Liver (tissue), 3 donors: ENCODE measurements at regions not wholly inside any gene's neighbourhood (a gene's known extent, or its start where the extent isn't known, plus 50 kb on each side); places are given as distances from the start of the nearest gene placed in this dataset.

Experiments
- GABPA ChIP-seq, 2 donors: IDR thresholded peaks in 1 of 2; conservative IDR thresholded peaks in 1 of 2; 2 replicates each; pipeline ENCODE4 v1.6.1; 2016; ENCODE audit warnings: antibody characterized with exemption in 2 of 2, mild to moderate bottlenecking in 1 of 2, moderate library complexity in 1 of 2
- RAD21 ChIP-seq, 2 donors: IDR thresholded peaks; 2 replicates each; pipeline ENCODE4 v1.6.1; 2016; ENCODE audit warnings: antibody characterized with exemption in 2 of 2, mild to moderate bottlenecking in 2 of 2
- TF ChIP-seq, protein P1 (sequence below): fragments of 150-350 bp; IDR thresholded peaks from 2 replicates; pipeline ENCODE4 v1.5.1; 2017; ENCODE audit warnings: improper control_type of control experiment, low read depth, low read length; ENCODE audit not compliant: missing input control
- TF ChIP-seq, protein P2 (sequence below): IDR thresholded peaks from 2 replicates; pipeline ENCODE4 v1.6.1; 2016; ENCODE audit warnings: antibody characterized with exemption, mild to moderate bottlenecking
- TF ChIP-seq, protein P3 (sequence below): IDR thresholded peaks from 2 replicates; pipeline ENCODE4 v1.6.1; 2016; ENCODE audit warnings: antibody characterized with exemption
- donor health status: healthy.
- donor health status: healthy.

DNA sequence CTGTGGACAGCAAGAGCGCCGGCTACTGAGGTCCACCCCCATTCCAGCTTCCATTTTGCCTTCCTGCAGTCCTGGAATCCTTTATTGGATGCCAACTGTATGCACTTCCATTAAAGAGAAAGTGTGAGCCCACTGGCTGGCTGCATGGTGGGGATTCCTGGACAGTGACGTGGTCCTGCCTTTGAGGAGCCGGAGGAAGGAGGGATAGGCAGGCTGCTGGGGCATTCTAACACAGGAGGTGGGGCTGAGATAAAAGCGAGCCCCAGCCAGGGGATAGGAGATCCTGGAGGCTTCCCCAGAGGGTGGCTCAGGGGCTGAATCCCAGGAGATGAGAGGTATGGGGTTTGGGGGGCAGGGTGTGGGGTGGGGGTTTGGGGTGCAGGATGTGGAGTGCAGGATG lies 984.7 kb downstream of the BRD1 start:
- TF ChIP-seq, protein P1, sequence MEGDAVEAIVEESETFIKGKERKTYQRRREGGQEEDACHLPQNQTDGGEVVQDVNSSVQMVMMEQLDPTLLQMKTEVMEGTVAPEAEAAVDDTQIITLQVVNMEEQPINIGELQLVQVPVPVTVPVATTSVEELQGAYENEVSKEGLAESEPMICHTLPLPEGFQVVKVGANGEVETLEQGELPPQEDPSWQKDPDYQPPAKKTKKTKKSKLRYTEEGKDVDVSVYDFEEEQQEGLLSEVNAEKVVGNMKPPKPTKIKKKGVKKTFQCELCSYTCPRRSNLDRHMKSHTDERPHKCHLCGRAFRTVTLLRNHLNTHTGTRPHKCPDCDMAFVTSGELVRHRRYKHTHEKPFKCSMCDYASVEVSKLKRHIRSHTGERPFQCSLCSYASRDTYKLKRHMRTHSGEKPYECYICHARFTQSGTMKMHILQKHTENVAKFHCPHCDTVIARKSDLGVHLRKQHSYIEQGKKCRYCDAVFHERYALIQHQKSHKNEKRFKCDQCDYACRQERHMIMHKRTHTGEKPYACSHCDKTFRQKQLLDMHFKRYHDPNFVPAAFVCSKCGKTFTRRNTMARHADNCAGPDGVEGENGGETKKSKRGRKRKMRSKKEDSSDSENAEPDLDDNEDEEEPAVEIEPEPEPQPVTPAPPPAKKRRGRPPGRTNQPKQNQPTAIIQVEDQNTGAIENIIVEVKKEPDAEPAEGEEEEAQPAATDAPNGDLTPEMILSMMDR: no peak
- TF ChIP-seq GABPA (IDR thresholded peaks at IDR 0.05 in 1 of 2, conservative IDR thresholded peaks at IDR 0.05 in 1 of 2): no peak
- no peak for TF ChIP-seq RAD21 (IDR thresholded peaks at IDR 0.05)
- TF ChIP-seq, protein P2, sequence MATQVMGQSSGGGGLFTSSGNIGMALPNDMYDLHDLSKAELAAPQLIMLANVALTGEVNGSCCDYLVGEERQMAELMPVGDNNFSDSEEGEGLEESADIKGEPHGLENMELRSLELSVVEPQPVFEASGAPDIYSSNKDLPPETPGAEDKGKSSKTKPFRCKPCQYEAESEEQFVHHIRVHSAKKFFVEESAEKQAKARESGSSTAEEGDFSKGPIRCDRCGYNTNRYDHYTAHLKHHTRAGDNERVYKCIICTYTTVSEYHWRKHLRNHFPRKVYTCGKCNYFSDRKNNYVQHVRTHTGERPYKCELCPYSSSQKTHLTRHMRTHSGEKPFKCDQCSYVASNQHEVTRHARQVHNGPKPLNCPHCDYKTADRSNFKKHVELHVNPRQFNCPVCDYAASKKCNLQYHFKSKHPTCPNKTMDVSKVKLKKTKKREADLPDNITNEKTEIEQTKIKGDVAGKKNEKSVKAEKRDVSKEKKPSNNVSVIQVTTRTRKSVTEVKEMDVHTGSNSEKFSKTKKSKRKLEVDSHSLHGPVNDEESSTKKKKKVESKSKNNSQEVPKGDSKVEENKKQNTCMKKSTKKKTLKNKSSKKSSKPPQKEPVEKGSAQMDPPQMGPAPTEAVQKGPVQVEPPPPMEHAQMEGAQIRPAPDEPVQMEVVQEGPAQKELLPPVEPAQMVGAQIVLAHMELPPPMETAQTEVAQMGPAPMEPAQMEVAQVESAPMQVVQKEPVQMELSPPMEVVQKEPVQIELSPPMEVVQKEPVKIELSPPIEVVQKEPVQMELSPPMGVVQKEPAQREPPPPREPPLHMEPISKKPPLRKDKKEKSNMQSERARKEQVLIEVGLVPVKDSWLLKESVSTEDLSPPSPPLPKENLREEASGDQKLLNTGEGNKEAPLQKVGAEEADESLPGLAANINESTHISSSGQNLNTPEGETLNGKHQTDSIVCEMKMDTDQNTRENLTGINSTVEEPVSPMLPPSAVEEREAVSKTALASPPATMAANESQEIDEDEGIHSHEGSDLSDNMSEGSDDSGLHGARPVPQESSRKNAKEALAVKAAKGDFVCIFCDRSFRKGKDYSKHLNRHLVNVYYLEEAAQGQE: no peak
- TF ChIP-seq, protein P3, sequence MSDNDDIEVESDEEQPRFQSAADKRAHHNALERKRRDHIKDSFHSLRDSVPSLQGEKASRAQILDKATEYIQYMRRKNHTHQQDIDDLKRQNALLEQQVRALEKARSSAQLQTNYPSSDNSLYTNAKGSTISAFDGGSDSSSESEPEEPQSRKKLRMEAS: no peak
